ENCODE measurements at regions not wholly inside any gene's neighbourhood (a gene's known extent, or its start where the extent isn't known, plus 50 kb on each side); places are given as distances from the start of the nearest gene placed in this dataset.

DNA sequence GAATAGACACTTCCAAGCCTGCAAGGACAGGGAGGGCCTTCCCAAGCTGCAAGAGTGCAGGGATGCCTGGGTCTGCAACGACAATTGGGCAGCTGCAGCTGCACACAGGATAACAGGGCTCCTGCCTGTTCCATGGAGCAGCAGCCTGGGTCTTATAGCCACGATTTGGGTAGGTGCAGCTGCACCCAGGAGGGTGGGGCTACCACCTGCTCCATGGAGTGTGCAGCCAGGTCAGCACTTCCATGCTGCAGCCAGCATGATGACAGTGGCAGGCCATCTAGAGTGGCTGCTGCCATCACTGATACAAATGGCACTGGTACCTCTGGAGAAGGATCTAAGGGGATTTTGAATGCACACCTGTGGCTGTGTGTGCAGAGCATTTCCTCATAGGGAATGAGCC, 528.5 kb downstream of the DSC3 start:
- 61% methylated on average over 2 of the region's 2 CpGs; no CpG with 5 or more reads in 1 of the 2 experiments for WGBS, 2 experiments (ENCODE audit: extremely low coverage in 1 of 2, insufficient coverage in 1 of 2, insufficient read length in 1 of 2, insufficient replicate concordance in 2 of 2, low coverage in 1 of 2, low lambda C conversion rate in 2 of 2, missing lambda C conversion rate in 1 of 2)
- H3K27me3 ChIP-seq (replicated peaks in 1 of 4; ENCODE audit: control insufficient read depth in 3 of 4, extremely low read depth in 1 of 4, insufficient read depth in 3 of 4, low read length in 3 of 4) = no peaks in the 10 kb centered on the region
- H4K20me1 ChIP-seq (replicated peaks in 1 of 2; ENCODE audit: control insufficient read depth in 1 of 2, insufficient read depth in 2 of 2, low read length in 2 of 2) = no peaks in the 10 kb centered on the region
- H3K23me2 ChIP-seq (ENCODE audit: low read depth, low read length) = no peaks in the 10 kb centered on the region
- H4K8ac ChIP-seq (ENCODE audit: extremely low read depth, insufficient read depth, low read length) = no peak overlapping the region; the same call in 1 of the 2 replicates
- H3K27ac ChIP-seq (ENCODE audit: low read depth, low read length) = no peak overlapping the region
- no peak overlapping the region for H3K9ac ChIP-seq (replicated peaks in 1 of 4; ENCODE audit: extremely low read depth in 1 of 4, low read depth in 3 of 4, low read length in 3 of 4)
- H3K4me2 ChIP-seq (ENCODE audit: insufficient read depth in 1 of 2, low read depth in 2 of 2, low read length in 2 of 2) = no peak overlapping the region
- no peak overlapping the region for H2BK5ac ChIP-seq (ENCODE audit: low read depth, low read length)
- no peak overlapping the region for H3K4me3 ChIP-seq (ENCODE audit: extremely low read depth in 1 of 4, insufficient read depth in 2 of 4, low read depth in 3 of 4, low read length in 4 of 4)
- no peak overlapping the region for H3K14ac ChIP-seq (ENCODE audit: insufficient read length)
- CTCF ChIA-PET (ENCODE audit: partially characterized antibody) = interaction anchor here (1.7 kb wide), 1 partner anchor 10 kb away, joined by 3 read pairs; no protein-coding TSS in a partner anchor
- no peaks in the 10 kb centered on the region for H3K36me3 ChIP-seq (ENCODE audit: control insufficient read depth in 2 of 4, insufficient read depth in 4 of 4, low read length in 3 of 4)
- no peaks in the 10 kb centered on the region for H3K79me2 ChIP-seq (ENCODE audit: control insufficient read depth in 1 of 2, insufficient read depth in 2 of 2, low read length in 2 of 2)
- H3K79me1 ChIP-seq (ENCODE audit: low read depth, low read length) = no peaks in the 10 kb centered on the region
- H2BK12ac ChIP-seq (ENCODE audit: low read depth, low read length) = no peak overlapping the region
- no peak overlapping the region for H2AFZ ChIP-seq (ENCODE audit: low read length)
- DNase-seq (ENCODE audit: low read depth in 1 of 2, low spot score in 2 of 2) (no peak), FAIRE-seq (no peak)
- H2BK120ac ChIP-seq (replicated peaks; ENCODE audit: low read depth, low read length) = no peak overlapping the region
- no peak overlapping the region for H4K5ac ChIP-seq (ENCODE audit: insufficient read length, low read depth, low read length)
- H2BK15ac ChIP-seq (ENCODE audit: low read length) = no peak overlapping the region
- no peak overlapping the region for H4K91ac ChIP-seq (replicated peaks; ENCODE audit: insufficient read length, low read length)
- H3K9me3 ChIP-seq (ENCODE audit: insufficient read depth in 2 of 2, low read depth in 1 of 2, low read length in 1 of 2) = no peaks in the 10 kb centered on the region
- H3K4me1 ChIP-seq (replicated peaks in 1 of 4; ENCODE audit: control insufficient read depth in 3 of 4, insufficient read depth in 4 of 4, low read length in 3 of 4) = no peaks in the 10 kb centered on the region
- no peak overlapping the region for H3K23ac ChIP-seq (ENCODE audit: insufficient read length)
- POLR2A ChIA-PET (ENCODE audit: partially characterized antibody) = no interaction called here
- no peak overlapping the region for H3K4ac ChIP-seq (replicated peaks; ENCODE audit: insufficient read length, low read depth, low read length)
- H3K18ac ChIP-seq (ENCODE audit: extremely low read depth, low read length) = no peak overlapping the region
- H3K56ac ChIP-seq (replicated peaks; ENCODE audit: insufficient read length, low read depth, low read length) = no peak overlapping the region
- H2BK20ac ChIP-seq (ENCODE audit: low read length) = no peak overlapping the region
- H2AK5ac ChIP-seq (ENCODE audit: low read depth, low read length) = no peak overlapping the region
- TF ChIP-seq SIN3A (conservative IDR thresholded peaks at IDR 0.05 in 1 of 2, IDR thresholded peaks at IDR 0.05 in 1 of 2; ENCODE audit: low read depth in 1 of 2, low read length in 2 of 2) = no peak
- TF ChIP-seq SAP30 (IDR thresholded peaks at IDR 0.05; ENCODE audit: insufficient read depth, insufficient replicate concordance, low read length) = no peak
- TF ChIP-seq NRF1 (IDR thresholded peaks at IDR 0.05; ENCODE audit: low read depth, low read length) = no peak
- TF ChIP-seq, protein P1, sequence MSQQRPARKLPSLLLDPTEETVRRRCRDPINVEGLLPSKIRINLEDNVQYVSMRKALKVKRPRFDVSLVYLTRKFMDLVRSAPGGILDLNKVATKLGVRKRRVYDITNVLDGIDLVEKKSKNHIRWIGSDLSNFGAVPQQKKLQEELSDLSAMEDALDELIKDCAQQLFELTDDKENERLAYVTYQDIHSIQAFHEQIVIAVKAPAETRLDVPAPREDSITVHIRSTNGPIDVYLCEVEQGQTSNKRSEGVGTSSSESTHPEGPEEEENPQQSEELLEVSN (IDR thresholded peaks at IDR 0.05) = no peak
- TF ChIP-seq CTBP2 (IDR thresholded peaks at IDR 0.05; ENCODE audit: borderline replicate concordance, insufficient read depth, insufficient read length, low read length) = no peak
- no peak for TF ChIP-seq HDAC6 (IDR thresholded peaks at IDR 0.05; ENCODE audit: low read depth, low read length)
- no peak for TF ChIP-seq NANOG (IDR thresholded peaks at IDR 0.05; ENCODE audit: insufficient read depth, low read depth, low read length, poor library complexity, severe bottlenecking)
- TF ChIP-seq TBP (IDR thresholded peaks at IDR 0.05; ENCODE audit: low read depth, low read length) = no peak
- no peak for TF ChIP-seq CBX8 (IDR thresholded peaks at IDR 0.05; ENCODE audit: borderline replicate concordance, low read depth, low read length)
- TF ChIP-seq POLR2A (IDR thresholded peaks at IDR 0.05; ENCODE audit: control extremely low read depth in 1 of 2, low read depth in 2 of 2, low read length in 2 of 2) = no peak
- no peak for TF ChIP-seq RNF2 (IDR thresholded peaks at IDR 0.05; ENCODE audit: borderline replicate concordance, low read depth, low read length, missing control alignments, poor library complexity, severe bottlenecking)
- no peak for TF ChIP-seq CHD2 (IDR thresholded peaks at IDR 0.05; ENCODE audit: low read length)
- TF ChIP-seq EZH2 (IDR thresholded peaks at IDR 0.05; ENCODE audit: low read depth, low read length, severe bottlenecking) = no peak
